CD8-positive, alpha-beta memory T cell (primary cell): ENCODE measurements at regions not wholly inside any gene's neighbourhood (a gene's known extent, or its start where the extent isn't known, plus 50 kb on each side); places are given as distances from the start of the nearest gene placed in this dataset.

Experiments
- CTCF ChIA-PET: fragments of 350-600 bp; sonication (Branson Sonifier 250); formaldehyde crosslinking; loops from one replicate; lab custom pipeline; 2021; ENCODE audit warnings: antibody characterized with exemption; lab: Charles Lee
- POLR2A ChIA-PET: fragments of 350-600 bp; sonication (Branson Sonifier 250); formaldehyde crosslinking; loops from one replicate; lab custom pipeline; 2021; ENCODE audit warnings: antibody characterized with exemption; lab: Charles Lee
- DNase-seq, 5 donors: peaks; one replicate each; pipeline versions ENCODE4 v3.0.0 to v3.0.0-alpha.2; 2020 to 2022; ENCODE audit warnings: mixed read lengths in 1 of 5
- H3K27ac ChIP-seq: one replicate; pipeline ENCODE4 v1.7.0; 2013; ENCODE audit warnings: low read depth, mild to moderate bottlenecking, low read length, moderate library complexity
- H3K27me3 ChIP-seq: 2 replicates; pipeline ENCODE4 v1.7.0; 2013; ENCODE audit warnings: low read length, mild to moderate bottlenecking; ENCODE audit not compliant: insufficient read depth, poor library complexity, severe bottlenecking
- H3K36me3 ChIP-seq: 2 replicates; pipeline ENCODE4 v1.7.0; 2013; ENCODE audit warnings: mild to moderate bottlenecking, low read length, moderate library complexity; ENCODE audit not compliant: insufficient read depth
- H3K4me1 ChIP-seq: 2 replicates; pipeline ENCODE4 v1.7.0; 2013; ENCODE audit warnings: mild to moderate bottlenecking, low read length, moderate library complexity; ENCODE audit not compliant: insufficient read depth
- H3K4me3 ChIP-seq: 2 replicates; pipeline ENCODE4 v1.7.0; 2013; ENCODE audit warnings: mild to moderate bottlenecking, low read length
- H3K9me3 ChIP-seq: 2 replicates; pipeline ENCODE4 v1.7.0; 2013; ENCODE audit warnings: mild to moderate bottlenecking, low read length
- H3K27ac Mint-ChIP-seq, 8 donors: one replicate each; pipeline ENCODE4 v1.8.0; 2020 to 2021; ENCODE audit warnings: mixed read lengths in 8 of 8, mild to moderate bottlenecking in 6 of 8, inconsistent platforms in 3 of 8, moderate library complexity in 3 of 8
- H3K27me3 Mint-ChIP-seq, 2 donors: one replicate each; pipeline ENCODE4 v1.8.0; 2020 to 2021; ENCODE audit warnings: mixed read lengths in 2 of 2, mild to moderate bottlenecking in 1 of 2, moderate library complexity in 1 of 2
- H3K36me3 Mint-ChIP-seq, 3 donors: one replicate each; pipeline ENCODE4 v1.8.0; 2020 to 2021; ENCODE audit warnings: mixed read lengths in 3 of 3, inconsistent platforms in 1 of 3, mild to moderate bottlenecking in 1 of 3
- H3K4me1 Mint-ChIP-seq, 3 donors: one replicate each; pipeline ENCODE4 v1.8.0; 2020 to 2021; ENCODE audit warnings: mixed read lengths in 3 of 3, inconsistent platforms in 1 of 3, mild to moderate bottlenecking in 1 of 3
- H3K4me3 Mint-ChIP-seq, 7 donors: one replicate each; pipeline ENCODE4 v1.8.0; 2020 to 2021; ENCODE audit warnings: mixed read lengths in 7 of 7, mild to moderate bottlenecking in 6 of 7, moderate library complexity in 4 of 7, inconsistent platforms in 2 of 7
- H3K9me3 Mint-ChIP-seq, 5 donors: one replicate each; pipeline ENCODE4 v1.8.0; 2020 to 2022; ENCODE audit warnings: mixed read lengths in 5 of 5, mild to moderate bottlenecking in 3 of 5, moderate library complexity in 2 of 5, inconsistent platforms in 1 of 5

- no peak overlapping the region for H3K4me3 ChIP-seq
- H3K9me3 ChIP-seq: no peaks in the 10 kb centered on the region
- Mint-ChIP-seq H3K27me3 (no peaks in the 10 kb centered on the region), H3K27ac (no peak overlapping the region), H3K4me3 (no peak overlapping the region), H3K36me3 (no peaks in the 10 kb centered on the region), H3K9me3 (peaks cover 0 to 6% (median 5%) of the 10 kb centered on the region in 5 donors), H3K4me1 (peaks cover 0 to 5% (median 2%) of the 10 kb centered on the region in 3 donors)
- POLR2A ChIA-PET: interaction anchor here (0.5 kb wide), 1 partner anchor 179 kb away, joined by 3 read pairs; no protein-coding TSS in a partner anchor
- peaks cover 6% of the 10 kb centered on the region for H3K4me1 ChIP-seq
- no peak for DNase-seq
- CTCF ChIA-PET: no interaction called here
- H3K36me3 ChIP-seq: no peaks in the 10 kb centered on the region
- H3K27ac ChIP-seq: no peak overlapping the region
- H3K27me3 ChIP-seq: no peaks in the 10 kb centered on the region
These were observed 78.8 kb upstream of the LEF1 start for GRCh38 chr4:108247387-108248049.

DNA sequence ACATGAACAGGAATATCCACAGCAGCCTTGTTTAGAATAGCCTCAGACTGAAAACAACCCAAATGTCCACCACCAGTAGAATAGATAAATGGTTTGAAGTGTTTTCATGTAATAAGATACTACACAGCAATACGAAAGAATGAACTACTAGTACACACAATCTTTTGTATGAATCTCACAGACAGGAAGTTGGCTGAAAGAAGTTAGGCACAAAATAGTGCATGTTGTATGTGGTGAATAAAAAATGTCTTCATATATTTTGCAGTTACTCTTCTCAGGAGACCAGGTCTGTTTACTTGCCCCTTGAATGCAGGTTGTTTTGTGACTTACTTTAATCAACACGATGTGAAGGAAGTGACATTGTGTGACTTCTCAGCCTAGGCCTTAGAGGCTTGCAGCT lies 75.9 kb upstream of the LEF1 start:
- H3K4me1 Mint-ChIP-seq: peaks cover 0 to 5% (median 2%) of the 10 kb centered on the region in 3 donors
- no peaks in the 10 kb centered on the region for H3K36me3 Mint-ChIP-seq

GRCh38 chr4:108240366-108240765 lies 71.6 kb upstream of the LEF1 start:
- H3K9me3 Mint-ChIP-seq: no peaks in the 10 kb centered on the region
- no peak overlapping the region for H3K4me3 Mint-ChIP-seq
- Histone ChIP-seq H3K4me1 (peaks cover 6% of the 10 kb centered on the region), H3K4me3 (no peak overlapping the region), H3K36me3 (no peaks in the 10 kb centered on the region), H3K9me3 (no peaks in the 10 kb centered on the region), H3K27ac (no peak overlapping the region), H3K27me3 (no peaks in the 10 kb centered on the region)
- POLR2A ChIA-PET: no interaction called here
- H3K27me3 Mint-ChIP-seq: peaks cover 7 to 8% of the 10 kb centered on the region in 2 donors
- DNase-seq: no peak
- CTCF ChIA-PET: no interaction called here
- H3K27ac Mint-ChIP-seq: no peak overlapping the region
- no peaks in the 10 kb centered on the region for H3K36me3 Mint-ChIP-seq
- H3K4me1 Mint-ChIP-seq: peaks cover 0 to 5% (median 2%) of the 10 kb centered on the region in 3 donors

More for the DNA sequence above, 75.9 kb upstream of the LEF1 start:
- no peak overlapping the region for H3K4me3 Mint-ChIP-seq
- POLR2A ChIA-PET: no interaction called here
- no peak overlapping the region for H3K4me3 ChIP-seq
- H3K4me1 ChIP-seq: peaks cover 6% of the 10 kb centered on the region
- H3K9me3 ChIP-seq: no peaks in the 10 kb centered on the region
- H3K9me3 Mint-ChIP-seq: peaks cover 0 to 6% (median 5%) of the 10 kb centered on the region in 5 donors
- no peak overlapping the region for H3K27ac Mint-ChIP-seq
- no peak for DNase-seq
- no peak overlapping the region for H3K27ac ChIP-seq
- peaks cover 0 to 2% of the 10 kb centered on the region in 2 donors for H3K27me3 Mint-ChIP-seq
- no peaks in the 10 kb centered on the region for H3K27me3 ChIP-seq
- H3K36me3 ChIP-seq: no peaks in the 10 kb centered on the region
- CTCF ChIA-PET: no interaction called here

DNA sequence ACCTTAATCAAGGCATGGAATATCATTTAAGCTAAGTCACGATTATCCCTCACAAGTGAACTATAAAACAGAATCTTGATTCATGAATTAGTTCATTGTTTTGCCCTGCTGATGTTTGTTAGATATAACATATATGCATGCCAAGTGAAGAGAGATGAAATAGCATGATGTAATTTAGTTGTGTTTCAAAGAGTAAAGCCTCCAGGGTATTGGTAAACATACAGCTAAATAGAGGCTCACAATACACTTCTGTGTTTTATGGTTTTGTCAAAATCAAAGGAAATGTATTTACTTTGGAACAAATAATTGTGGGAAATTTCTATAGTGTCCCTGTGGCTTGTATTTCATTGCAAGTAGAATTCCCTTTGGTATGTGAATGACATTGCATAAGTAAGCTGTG lies 69.0 kb upstream of the LEF1 start:
- Mint-ChIP-seq H3K4me3 (no peak overlapping the region), H3K27ac (no peak overlapping the region), H3K4me1 (no peaks in the 10 kb centered on the region), H3K27me3 (peaks cover 7 to 11% of the 10 kb centered on the region in 2 donors), H3K36me3 (no peaks in the 10 kb centered on the region), H3K9me3 (no peaks in the 10 kb centered on the region)
- Histone ChIP-seq H3K9me3 (no peaks in the 10 kb centered on the region), H3K27ac (no peak overlapping the region), H3K27me3 (no peaks in the 10 kb centered on the region), H3K4me3 (no peak overlapping the region), H3K36me3 (no peaks in the 10 kb centered on the region), H3K4me1 (no peaks in the 10 kb centered on the region)
- CTCF ChIA-PET: interaction anchor here (0.5 kb wide), 1 partner anchor 132 kb away, joined by 3 read pairs; no protein-coding TSS in a partner anchor
- no peak for DNase-seq
- POLR2A ChIA-PET: no interaction called here

DNA sequence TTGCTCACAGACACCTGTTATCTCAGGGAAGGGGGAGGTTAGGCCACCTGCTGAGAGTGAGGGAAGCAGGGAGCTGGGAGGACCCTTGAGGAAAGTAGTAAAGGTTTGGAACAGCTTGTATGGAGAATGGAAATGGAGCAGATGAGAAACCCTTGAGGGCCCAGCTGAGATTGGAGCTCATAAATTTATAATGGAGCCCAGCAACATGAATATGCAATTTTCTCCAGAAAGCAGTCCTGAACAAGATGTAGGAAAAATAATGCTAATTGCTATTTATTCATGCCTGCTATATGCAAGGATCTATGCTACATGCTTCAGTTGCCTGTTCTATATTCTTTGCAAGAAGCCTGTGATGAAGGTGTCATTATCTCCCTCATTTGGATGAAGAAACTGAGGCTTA lies 67.5 kb upstream of the LEF1 start:
- H3K4me1 Mint-ChIP-seq: no peaks in the 10 kb centered on the region
- H3K4me1 ChIP-seq: no peaks in the 10 kb centered on the region
- no peaks in the 10 kb centered on the region for H3K27me3 ChIP-seq
- no peaks in the 10 kb centered on the region for H3K36me3 ChIP-seq
- peaks cover 7 to 11% of the 10 kb centered on the region in 2 donors for H3K27me3 Mint-ChIP-seq
- CTCF ChIA-PET: interaction anchor here (1.3 kb wide), 1 partner anchor 13 kb away, joined by 3 read pairs; no protein-coding TSS in a partner anchor
- H3K4me3 ChIP-seq: no peak overlapping the region
- DNase-seq: no peak
- no peak overlapping the region for H3K4me3 Mint-ChIP-seq
- H3K9me3 ChIP-seq: no peaks in the 10 kb centered on the region
- H3K36me3 Mint-ChIP-seq: no peaks in the 10 kb centered on the region
- no peaks in the 10 kb centered on the region for H3K9me3 Mint-ChIP-seq
- H3K27ac Mint-ChIP-seq: no peak overlapping the region
- H3K27ac ChIP-seq: no peak overlapping the region
- POLR2A ChIA-PET: no interaction called here

DNA sequence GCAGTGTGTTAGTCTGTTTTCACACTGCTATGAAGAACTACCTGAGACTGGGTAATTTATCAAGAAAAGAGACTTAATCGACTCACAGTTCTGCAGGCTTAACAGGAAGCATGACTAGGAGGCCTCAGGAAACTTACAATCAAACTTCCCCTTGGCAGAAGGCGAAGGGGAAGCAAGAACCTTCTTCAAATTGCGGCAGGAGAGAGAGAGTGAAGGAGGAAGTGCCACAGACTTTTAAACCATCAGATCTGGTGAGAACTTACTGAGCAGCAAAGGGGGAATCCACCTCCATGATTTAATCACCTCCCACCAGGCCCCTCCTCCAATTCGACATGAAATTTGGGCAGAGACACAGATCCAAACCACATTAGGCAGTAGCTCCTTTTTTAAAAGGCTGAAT lies 59.2 kb upstream of the LEF1 start:
- no peak overlapping the region for H3K4me3 Mint-ChIP-seq
- peaks cover 0 to 6% of the 10 kb centered on the region in 2 donors for H3K27me3 Mint-ChIP-seq

DNA sequence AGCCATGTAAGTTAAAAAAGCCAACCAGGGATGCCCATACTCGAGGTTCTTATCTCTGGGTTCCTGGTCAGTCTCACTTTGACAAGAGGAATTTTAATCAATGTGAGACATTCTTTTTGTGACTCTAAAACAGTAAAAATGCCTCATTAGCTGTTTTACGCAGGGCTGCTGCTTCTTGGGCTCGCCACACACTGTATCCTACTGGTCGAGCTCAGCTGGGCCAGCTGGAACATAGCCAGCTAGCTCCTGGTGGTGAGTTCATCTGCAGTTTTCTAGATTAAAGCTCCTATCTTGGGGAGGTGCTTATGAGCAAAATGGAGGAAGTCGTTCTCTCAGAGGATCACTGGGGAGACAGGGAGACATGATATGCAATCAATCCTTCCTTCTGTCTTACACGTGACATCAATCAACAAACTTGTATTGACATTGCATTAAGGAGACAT lies 55.9 kb upstream of the LEF1 start:
- DNase-seq: no peak
- Histone ChIP-seq H3K9me3 (no peaks in the 10 kb centered on the region), H3K27me3 (no peaks in the 10 kb centered on the region), H3K4me1 (no peaks in the 10 kb centered on the region), H3K27ac (no peak overlapping the region), H3K36me3 (no peaks in the 10 kb centered on the region), H3K4me3 (no peak overlapping the region)
- Mint-ChIP-seq H3K27ac (peak overlapping the region in 1 of 8 donors; percentile 50), H3K4me1 (no peaks in the 10 kb centered on the region), H3K27me3 (peaks cover 0 to 7% of the 10 kb centered on the region in 2 donors), H3K9me3 (no peaks in the 10 kb centered on the region), H3K36me3 (peaks cover 0 to 4% (median 0%) of the 10 kb centered on the region in 3 donors), H3K4me3 (no peak overlapping the region)
- ChIA-PET POLR2A (no interaction called here), CTCF (no interaction called here)

More for the DNA sequence above, 59.2 kb upstream of the LEF1 start:
- Histone ChIP-seq H3K4me3 (no peak overlapping the region), H3K4me1 (no peaks in the 10 kb centered on the region), H3K27me3 (no peaks in the 10 kb centered on the region), H3K36me3 (no peaks in the 10 kb centered on the region), H3K9me3 (no peaks in the 10 kb centered on the region), H3K27ac (no peak overlapping the region)
- no peak for DNase-seq
- H3K4me1 Mint-ChIP-seq: no peaks in the 10 kb centered on the region
- no peaks in the 10 kb centered on the region for H3K9me3 Mint-ChIP-seq
- ChIA-PET POLR2A (no interaction called here), CTCF (no interaction called here)
- H3K36me3 Mint-ChIP-seq: peaks cover 0 to 4% (median 0%) of the 10 kb centered on the region in 3 donors
- H3K27ac Mint-ChIP-seq: no peak overlapping the region

GRCh38 chr4:108223313-108223712 lies 54.6 kb upstream of the LEF1 start:
- CTCF ChIA-PET: no interaction called here

More at GRCh38 chr4:108223313-108223712, 54.6 kb upstream of the LEF1 start:
- Histone ChIP-seq H3K27ac (no peak overlapping the region), H3K9me3 (no peaks in the 10 kb centered on the region), H3K4me1 (no peaks in the 10 kb centered on the region), H3K27me3 (no peaks in the 10 kb centered on the region), H3K36me3 (no peaks in the 10 kb centered on the region), H3K4me3 (no peak overlapping the region)
- POLR2A ChIA-PET: no interaction called here
- DNase-seq: no peak
- Mint-ChIP-seq H3K4me3 (no peak overlapping the region), H3K27ac (no peak overlapping the region), H3K36me3 (peaks cover 0 to 4% (median 0%) of the 10 kb centered on the region in 3 donors), H3K27me3 (peaks cover 0 to 7% of the 10 kb centered on the region in 2 donors), H3K9me3 (no peaks in the 10 kb centered on the region), H3K4me1 (no peaks in the 10 kb centered on the region)
